ENCODE measurements at regions not wholly inside any gene's neighbourhood (a gene's known extent, or its start where the extent isn't known, plus 50 kb on each side); places are given as distances from the start of the nearest gene placed in this dataset.

GRCh38 chr2:104240984-104241383, 612.9 kb upstream of the POU3F3 start:
- Histone ChIP-seq H3K27ac (no peak overlapping the region), H3K9me3 (ENCODE audit: severe bottlenecking) (no peaks in the 10 kb centered on the region), H3K4me3 (ENCODE audit: low read depth, low read length) (no peak overlapping the region), H3K27me3 (ENCODE audit: insufficient read depth, low read depth, severe bottlenecking) (peaks cover 10% of the 10 kb centered on the region), H3K36me3 (no peaks in the 10 kb centered on the region)
- DNase-seq, result no peak
- no peak for TF ChIP-seq CTCF (IDR thresholded peaks at IDR 0.05; ENCODE audit: low read depth, low read length)

- Histone ChIP-seq H3K4me3 (ENCODE audit: low read depth, low read length) (no peak overlapping the region), H3K36me3 (no peaks in the 10 kb centered on the region), H3K27me3 (ENCODE audit: insufficient read depth, low read depth, severe bottlenecking) (peaks cover 14% of the 10 kb centered on the region), H3K27ac (no peak overlapping the region), H3K9me3 (ENCODE audit: severe bottlenecking) (no peaks in the 10 kb centered on the region)
- TF ChIP-seq CTCF (IDR thresholded peaks at IDR 0.05; ENCODE audit: low read depth, low read length), result no peak
- DNase-seq, result no peak
Measured at GRCh38 chr2:104249629-104250028, 604.3 kb upstream of the POU3F3 start.

GRCh38 chr2:104250635-104251034, 603.3 kb upstream of the POU3F3 start:
- Histone ChIP-seq H3K27ac (no peak overlapping the region), H3K27me3 (ENCODE audit: insufficient read depth, low read depth, severe bottlenecking) (peaks cover 14% of the 10 kb centered on the region), H3K4me3 (ENCODE audit: low read depth, low read length) (no peak overlapping the region), H3K9me3 (ENCODE audit: severe bottlenecking) (no peaks in the 10 kb centered on the region), H3K36me3 (no peaks in the 10 kb centered on the region)
- TF ChIP-seq CTCF (IDR thresholded peaks at IDR 0.05; ENCODE audit: low read depth, low read length), result no peak
- DNase-seq, result no peak

GRCh38 chr2:104254017-104254416, 599.9 kb upstream of the POU3F3 start:
- no peak overlapping the region for H3K27ac ChIP-seq
- no peak for TF ChIP-seq CTCF (IDR thresholded peaks at IDR 0.05; ENCODE audit: low read depth, low read length)
- H3K36me3 ChIP-seq, result no peaks in the 10 kb centered on the region
- peaks cover 10% of the 10 kb centered on the region for H3K27me3 ChIP-seq (ENCODE audit: insufficient read depth, low read depth, severe bottlenecking)
- H3K9me3 ChIP-seq (ENCODE audit: severe bottlenecking), result no peaks in the 10 kb centered on the region
- no peak for DNase-seq
- H3K4me3 ChIP-seq (ENCODE audit: low read depth, low read length), result no peak overlapping the region

GRCh38 chr2:104262714-104263113, 591.2 kb upstream of the POU3F3 start:
- no peak for DNase-seq
- H3K9me3 ChIP-seq (ENCODE audit: severe bottlenecking), result peaks cover 2% of the 10 kb centered on the region
- no peaks in the 10 kb centered on the region for H3K36me3 ChIP-seq
- TF ChIP-seq CTCF (IDR thresholded peaks at IDR 0.05; ENCODE audit: low read depth, low read length), result no peak
- no peak overlapping the region for H3K27ac ChIP-seq
- H3K4me3 ChIP-seq (ENCODE audit: low read depth, low read length), result no peak overlapping the region
- H3K27me3 ChIP-seq (ENCODE audit: insufficient read depth, low read depth, severe bottlenecking), result peaks cover under 1% of the 10 kb centered on the region

GRCh38 chr2:104279646-104280045, 574.3 kb upstream of the POU3F3 start:
- H3K27me3 ChIP-seq (ENCODE audit: insufficient read depth, low read depth, severe bottlenecking), result peaks cover 53% of the 10 kb centered on the region
- DNase-seq, result no peak
- H3K27ac ChIP-seq, result no peak overlapping the region
- no peaks in the 10 kb centered on the region for H3K36me3 ChIP-seq
- TF ChIP-seq CTCF (IDR thresholded peaks at IDR 0.05; ENCODE audit: low read depth, low read length), result no peak
- H3K4me3 ChIP-seq (ENCODE audit: low read depth, low read length), result no peak overlapping the region
- H3K9me3 ChIP-seq (ENCODE audit: severe bottlenecking), result no peaks in the 10 kb centered on the region
